Loucy (cell line): ENCODE measurements at regions not wholly inside any gene's neighbourhood (a gene's known extent, or its start where the extent isn't known, plus 50 kb on each side); places are given as distances from the start of the nearest gene placed in this dataset.

Experiments used
- CTCF ChIP-seq: fragments of 200-600 bp; sonication (generic); conservative IDR thresholded peaks from 2 replicates; pipeline ENCODE4 v1.5.1; 2014; ENCODE audit warnings: mild to moderate bottlenecking, antibody characterized with exemption, low read length
- EZH2phosphoT487 ChIP-seq: fragments of 200-600 bp; IDR thresholded peaks from 2 replicates; pipeline ENCODE4 v1.6.1; 2018; ENCODE audit warnings: antibody characterized with exemption, mild to moderate bottlenecking, moderate library complexity, borderline replicate concordance

GRCh38 chr9:16133032-16133431 is 580.2 kb downstream of the CCDC171 start:
- TF ChIP-seq CTCF: no peak
- TF ChIP-seq EZH2phosphoT487: no peak
